GM19463 (cell line): ENCODE measurements at regions not wholly inside any gene's neighbourhood (a gene's known extent, or its start where the extent isn't known, plus 50 kb on each side); places are given as distances from the start of the nearest gene placed in this dataset.
"Not testable (repeated sequence)": the region's sequence is repeated elsewhere in the genome, so short reads cannot be mapped to it uniquely, and the experiment has no call there.

ENCODE experiments used
- ATAC-seq: cut with Tn5 transposase; IDR thresholded peaks from one replicate; pipeline ENCODE4 v1.9.1; 2021; ENCODE audit warnings: mild to moderate bottlenecking, moderate library complexity; ENCODE audit not compliant: unreplicated experiment

- not testable (repeated sequence) for ATAC-seq
These were observed 75.1 kb downstream of the LYZL1 start for GRCh38 chr10:29363930-29364329.

DNA sequence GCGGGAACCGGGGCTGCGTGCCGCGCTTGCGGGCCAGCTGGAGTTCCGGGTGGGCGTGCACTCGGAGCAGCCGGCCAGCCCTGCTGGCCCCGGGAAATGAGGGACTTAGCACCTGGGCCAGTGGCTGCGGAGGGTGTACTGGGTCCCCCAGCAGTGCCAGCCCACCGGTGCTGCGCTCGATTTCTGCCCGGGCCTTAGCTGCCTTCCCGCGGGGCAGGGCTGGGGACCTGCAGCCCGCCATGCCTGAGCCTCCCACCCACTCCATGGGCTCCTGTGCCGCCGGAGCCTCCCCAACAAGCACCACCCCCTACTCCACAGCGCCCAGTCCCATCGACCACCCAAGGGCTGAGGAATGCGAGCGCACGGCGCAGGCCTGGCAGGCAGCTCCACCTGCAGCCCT lies 77.3 kb downstream of the LYZL1 start:
- ATAC-seq: not testable (repeated sequence)

GRCh38 chr10:29369419-29369818 lies 80.5 kb downstream of the LYZL1 start:
- no peak for ATAC-seq

DNA sequence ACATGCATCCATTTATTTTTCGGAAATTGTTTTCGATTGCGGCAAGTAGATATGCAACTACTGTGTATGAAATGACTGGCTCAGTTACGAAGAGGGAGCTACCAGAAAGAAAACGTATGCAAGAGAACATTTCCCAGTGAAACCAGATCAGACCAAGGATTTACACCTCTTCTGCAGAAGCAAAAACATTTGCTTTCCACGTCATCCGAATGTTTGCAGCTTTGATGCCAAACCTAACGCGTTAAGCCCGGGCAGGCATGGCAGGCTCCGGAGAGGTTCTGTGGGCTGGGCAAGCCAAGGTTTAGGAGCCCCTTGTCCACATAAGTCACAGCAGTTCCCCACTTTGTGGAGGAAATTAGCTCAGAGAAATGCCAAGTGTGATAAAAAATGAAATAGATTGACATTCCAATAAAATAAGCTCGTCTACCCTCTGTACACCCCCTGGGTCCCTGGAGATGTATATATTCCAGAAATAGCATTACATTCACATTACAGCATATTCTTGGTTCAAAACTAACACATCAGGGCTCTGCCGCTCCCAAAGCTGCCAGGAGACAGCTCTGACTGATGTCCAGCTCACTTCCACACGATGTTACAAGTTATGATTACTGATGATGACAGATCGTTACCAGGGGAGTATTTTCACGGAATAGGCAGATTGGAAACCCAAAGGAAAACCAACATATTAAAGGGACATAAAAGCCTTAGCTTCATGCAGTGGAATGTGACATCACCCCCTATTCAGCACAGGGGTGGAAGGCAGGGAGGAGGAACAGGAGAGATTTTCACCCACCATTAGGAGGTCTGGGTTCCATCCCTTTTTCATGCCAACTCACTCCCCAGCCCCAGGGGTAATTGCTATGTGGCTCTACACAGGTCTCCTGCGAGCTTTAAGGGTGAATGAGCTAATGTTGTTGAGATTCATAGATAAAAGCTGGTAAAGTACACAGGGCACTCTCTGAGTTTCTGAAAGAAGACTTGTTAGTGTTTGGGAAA lies 81.5 kb downstream of the LYZL1 start:
- no peak for ATAC-seq

- no peak for ATAC-seq
These were observed 84.0 kb downstream of the LYZL1 start for GRCh38 chr10:29372920-29373319.

DNA sequence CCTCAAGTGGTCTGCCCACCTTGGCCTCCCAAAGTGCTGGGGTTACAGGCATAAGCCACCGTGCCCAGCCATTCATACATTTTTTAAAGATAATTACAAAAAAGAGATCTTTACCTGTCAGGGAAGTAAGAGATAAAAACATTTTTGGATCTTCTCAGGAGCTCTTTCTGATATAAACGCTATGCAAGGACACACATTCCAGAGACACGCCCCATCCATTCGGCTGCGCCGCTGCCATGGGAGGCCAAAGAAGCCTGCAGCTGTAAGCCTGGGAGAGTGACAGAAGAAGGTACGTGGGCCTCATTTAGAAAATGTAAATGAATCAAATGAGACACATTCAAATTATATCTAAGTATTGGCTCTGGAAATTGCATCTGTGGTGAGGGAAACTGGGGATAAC lies 85.3 kb downstream of the LYZL1 start:
- ATAC-seq: no peak

DNA sequence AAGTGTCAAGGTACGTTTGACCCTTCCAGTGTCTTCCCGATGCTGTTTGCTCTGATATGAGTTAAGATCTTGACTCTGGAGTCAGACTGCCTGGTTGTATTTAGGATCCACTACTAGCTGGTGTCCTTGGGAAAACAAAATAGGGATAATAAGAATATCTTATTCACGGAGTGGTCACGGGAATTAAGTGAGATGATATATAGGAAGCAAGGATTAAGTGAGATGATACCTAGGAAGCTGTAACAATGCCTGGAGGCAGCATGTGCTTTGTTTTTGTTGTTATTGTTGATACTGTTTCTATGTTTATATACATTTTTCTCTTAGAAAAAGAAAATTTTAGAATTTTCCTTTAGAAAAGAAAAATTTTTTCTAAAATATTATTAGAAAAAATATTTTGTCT lies 87.0 kb downstream of the LYZL1 start:
- no peak for ATAC-seq

DNA sequence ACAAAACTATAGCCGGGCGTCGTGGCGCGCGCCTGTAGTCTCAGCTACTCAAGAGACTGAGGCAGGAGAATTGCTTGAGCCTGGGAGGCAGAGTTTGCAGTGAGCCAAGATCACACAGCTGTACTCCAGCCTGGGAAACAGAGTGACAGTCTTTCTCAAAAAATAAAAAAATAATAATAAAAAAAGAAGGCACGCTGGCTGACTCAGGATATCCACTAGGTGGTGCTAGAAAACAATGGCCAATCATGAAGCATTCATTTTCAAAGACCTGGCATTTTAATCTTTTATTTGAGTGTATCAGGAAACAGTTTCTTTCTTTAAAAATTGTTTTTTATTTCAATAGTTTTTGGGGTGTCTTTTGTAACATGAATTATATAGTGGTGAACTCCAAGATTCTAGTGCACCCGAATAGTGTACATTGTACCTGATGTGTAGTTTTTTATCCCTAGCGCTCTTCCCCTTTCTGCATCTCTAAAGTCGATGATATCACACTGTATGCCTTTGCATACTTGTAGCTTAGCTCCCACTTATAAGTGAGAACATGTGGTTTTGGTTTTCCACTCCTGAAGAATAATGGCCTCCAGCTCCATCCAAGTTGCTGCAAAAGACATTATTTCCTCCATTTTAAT lies 88.6 kb downstream of the LYZL1 start:
- no peak for ATAC-seq

- ATAC-seq: no peak
These were observed 89.2 kb downstream of the LYZL1 start for GRCh38 chr10:29378106-29378505.

- ATAC-seq: peak; percentile 70
These were observed 90.3 kb downstream of the LYZL1 start for GRCh38 chr10:29379208-29379607.

GRCh38 chr10:29379777-29380598 lies 91.1 kb downstream of the LYZL1 start:
- not testable (repeated sequence) for ATAC-seq

DNA sequence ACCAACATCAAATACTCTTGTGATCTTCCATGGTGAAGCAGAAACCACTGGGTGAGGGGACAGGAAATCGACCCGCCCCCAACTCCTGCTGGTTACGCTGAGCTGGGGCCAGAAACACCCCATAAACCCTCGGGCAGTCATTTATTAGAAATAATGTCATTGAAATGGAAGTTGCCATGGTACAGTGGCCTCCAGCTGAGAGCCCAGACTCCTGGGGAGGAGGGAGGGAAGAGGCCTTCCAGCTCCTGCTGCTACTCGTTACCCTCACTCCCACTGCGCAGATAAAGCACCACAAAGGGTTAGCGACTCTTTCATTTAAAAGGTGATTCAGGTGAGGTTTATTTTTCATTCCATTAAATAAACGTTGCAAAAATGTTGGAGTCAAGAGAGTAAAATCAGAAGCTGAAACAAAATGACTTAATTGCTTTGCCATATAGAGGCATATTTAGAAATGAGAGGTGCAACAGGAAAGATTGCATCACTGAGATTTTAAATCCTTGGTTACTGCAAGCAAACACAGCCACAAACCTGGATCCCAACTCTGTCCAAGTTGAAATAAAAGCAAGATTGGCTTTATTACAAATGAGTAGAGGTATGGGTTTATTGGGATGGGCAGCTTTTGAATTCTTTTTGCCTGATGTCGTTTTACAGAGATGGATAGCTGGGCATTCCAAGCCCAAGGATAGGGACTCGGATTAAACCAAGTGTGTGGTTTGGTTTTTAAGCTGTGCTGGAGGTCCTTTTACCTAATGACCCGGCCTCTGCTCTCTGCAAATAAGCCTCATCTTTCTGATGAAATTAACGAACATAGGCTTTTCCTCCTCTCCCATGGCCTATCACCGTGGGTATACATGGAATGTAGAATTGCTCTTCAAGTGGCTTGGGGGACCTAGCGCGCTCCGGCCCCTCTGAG lies 92.0 kb downstream of the LYZL1 start:
- ATAC-seq: not testable (repeated sequence)

DNA sequence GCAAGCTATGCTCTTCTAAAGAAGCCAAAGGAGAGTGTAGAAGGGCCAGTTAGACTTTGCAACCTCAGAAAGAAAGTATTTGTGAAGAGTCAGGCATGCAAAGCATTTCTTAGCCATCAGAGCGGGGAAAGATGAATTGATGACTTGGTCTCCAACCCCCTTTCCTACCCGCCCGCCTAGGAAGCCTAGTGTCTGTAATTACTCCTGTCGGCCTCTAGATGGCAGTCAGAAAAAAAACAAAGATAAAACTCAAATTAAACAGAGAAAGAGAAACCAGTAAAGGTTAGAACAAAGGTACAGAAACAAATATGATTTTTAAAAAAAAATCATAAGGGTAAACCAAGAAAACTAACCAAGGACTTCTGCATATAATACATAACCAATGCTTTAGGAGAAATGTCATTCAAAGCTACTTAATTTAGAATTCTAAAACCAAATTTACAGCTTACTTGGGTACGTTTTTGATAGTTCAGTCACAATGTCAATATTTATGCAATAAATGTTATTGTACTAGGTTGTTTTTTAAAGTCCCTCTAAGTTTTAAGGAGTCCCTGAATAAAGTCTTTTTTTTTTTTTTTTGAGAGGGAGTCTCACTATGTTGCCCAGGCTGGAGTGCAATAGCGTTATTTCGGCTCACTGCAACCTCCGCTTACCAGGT lies 97.6 kb downstream of the LYZL1 start:
- no peak for ATAC-seq

GRCh38 chr10:29387269-29387668 lies 98.4 kb downstream of the LYZL1 start:
- no peak for ATAC-seq

- ATAC-seq: not testable (repeated sequence)
These were observed 99.2 kb downstream of the LYZL1 start for GRCh38 chr10:29388112-29388511.

- no peak for ATAC-seq
These were observed 100.6 kb downstream of the LYZL1 start for GRCh38 chr10:29389493-29389892.

DNA sequence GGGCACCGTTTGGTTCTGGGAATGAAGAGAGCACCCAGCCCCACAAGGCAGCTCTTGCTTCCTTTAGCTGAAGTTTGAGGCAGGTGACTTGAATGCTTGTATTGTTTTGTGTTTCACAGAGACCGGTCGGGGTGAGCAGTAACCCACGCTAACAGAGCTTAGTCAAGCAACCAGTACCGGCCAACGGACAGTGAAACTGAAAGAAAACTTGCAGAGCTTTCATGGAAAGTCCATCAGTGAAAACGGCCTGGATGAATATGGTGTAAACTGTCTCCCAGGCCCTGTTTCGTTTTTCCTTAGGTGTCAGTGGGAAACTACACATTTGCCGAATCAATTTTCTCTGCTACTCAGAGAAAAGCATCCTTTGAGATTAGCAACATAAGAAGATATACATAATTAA lies 101.1 kb downstream of the LYZL1 start:
- no peak for ATAC-seq

DNA sequence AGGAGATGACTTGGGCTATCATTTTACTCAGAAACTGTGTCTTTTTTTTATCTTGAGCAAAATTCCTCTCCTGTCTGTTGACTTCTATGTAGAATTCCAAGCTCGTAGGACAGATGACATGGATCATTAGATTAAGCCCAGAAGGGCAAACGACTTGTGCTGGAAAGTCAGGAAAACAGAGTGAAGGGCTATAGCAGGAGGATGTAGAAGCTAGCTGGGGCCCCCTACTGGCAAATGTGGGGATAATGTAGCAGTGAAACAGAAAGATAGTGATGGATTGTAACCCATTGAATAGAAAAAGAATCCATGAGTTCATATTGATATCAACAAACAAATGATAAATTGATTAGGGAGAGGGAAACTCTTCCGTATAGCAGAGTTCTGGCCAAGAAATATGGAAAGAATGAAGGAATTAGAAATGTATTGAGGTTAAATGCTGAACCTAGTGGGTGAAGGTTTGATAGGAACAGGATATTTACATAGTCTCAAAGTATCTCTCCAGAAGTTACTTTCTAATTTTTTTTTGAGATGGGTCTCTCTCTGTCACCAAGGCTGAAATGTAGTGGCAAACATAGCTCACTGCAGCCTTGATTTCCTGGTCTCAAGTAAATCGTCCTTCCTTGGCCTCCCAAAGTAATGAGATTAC lies 103.6 kb downstream of the LYZL1 start:
- ATAC-seq: peak; percentile 54

GRCh38 chr10:29394321-29394932 lies 105.6 kb downstream of the LYZL1 start:
- no peak for ATAC-seq
